BLaER1 (cell line): ENCODE measurements at regions not wholly inside any gene's neighbourhood (a gene's known extent, or its start where the extent isn't known, plus 50 kb on each side); places are given as distances from the start of the nearest gene placed in this dataset.

ENCODE experiments used
- H3K27ac ChIP-seq: shearing (Covaris generic); formaldehyde crosslinking; 2 replicates; pipeline ENCODE4 v1.8.1; 2022
- H3K27me3 ChIP-seq: shearing (Covaris generic); formaldehyde crosslinking; 2 replicates; pipeline ENCODE4 v1.8.1; 2022
- H3K36me3 ChIP-seq: shearing (Covaris generic); formaldehyde crosslinking; 2 replicates; pipeline ENCODE4 v1.8.1; 2022
- H3K4me1 ChIP-seq: shearing (Covaris generic); formaldehyde crosslinking; 2 replicates; pipeline ENCODE4 v1.8.1; 2022
- H3K4me2 ChIP-seq: shearing (Covaris generic); formaldehyde crosslinking; 2 replicates; pipeline ENCODE4 v1.8.1; 2022
- H3K4me3 ChIP-seq: shearing (Covaris generic); formaldehyde crosslinking; 2 replicates; pipeline ENCODE4 v1.8.1; 2022
- H3K9ac ChIP-seq: shearing (Covaris generic); formaldehyde crosslinking; 2 replicates; pipeline ENCODE4 v1.8.1; 2022
- H3K9me3 ChIP-seq: shearing (Covaris generic); formaldehyde crosslinking; 2 replicates; pipeline ENCODE4 v1.8.1; 2022
- H4K20me1 ChIP-seq: shearing (Covaris generic); formaldehyde crosslinking; 2 replicates; pipeline ENCODE4 v1.8.1; 2022
- Cebpa-rat ChIP-seq: shearing (Covaris generic); IDR thresholded peaks from 2 replicates; pipeline ENCODE4 v1.8.1; 2022

- H3K4me3 ChIP-seq: no peak overlapping the region
- peak overlapping the region; percentile 50; the same call in 1 of the 2 replicates for H3K9ac ChIP-seq
- no peaks in the 10 kb centered on the region for H3K27me3 ChIP-seq
- H3K36me3 ChIP-seq: no peaks in the 10 kb centered on the region
- H3K4me2 ChIP-seq: peak overlapping the region; percentile 74
- H3K9me3 ChIP-seq: peaks cover 7% of the 10 kb centered on the region; the same call in 1 of the 2 replicates
- peak overlapping the region; percentile 89 for H3K27ac ChIP-seq
- no peak for TF ChIP-seq Cebpa-rat
- H4K20me1 ChIP-seq: no peaks in the 10 kb centered on the region
- H3K4me1 ChIP-seq: peaks cover 16% of the 10 kb centered on the region
These were observed 151.1 kb downstream of the CXCL12 start for GRCh38 chr10:44233561-44234482.

GRCh38 chr10:44217274-44217820 lies 167.6 kb downstream of the CXCL12 start:
- H3K27ac ChIP-seq: no peak overlapping the region
- H4K20me1 ChIP-seq: no peaks in the 10 kb centered on the region
- H3K9me3 ChIP-seq: peaks cover 34% of the 10 kb centered on the region
- H3K4me2 ChIP-seq: no peak overlapping the region
- H3K9ac ChIP-seq: no peak overlapping the region
- no peaks in the 10 kb centered on the region for H3K4me1 ChIP-seq
- TF ChIP-seq Cebpa-rat: no peak
- no peaks in the 10 kb centered on the region for H3K27me3 ChIP-seq
- no peak overlapping the region for H3K4me3 ChIP-seq
- no peaks in the 10 kb centered on the region for H3K36me3 ChIP-seq

DNA sequence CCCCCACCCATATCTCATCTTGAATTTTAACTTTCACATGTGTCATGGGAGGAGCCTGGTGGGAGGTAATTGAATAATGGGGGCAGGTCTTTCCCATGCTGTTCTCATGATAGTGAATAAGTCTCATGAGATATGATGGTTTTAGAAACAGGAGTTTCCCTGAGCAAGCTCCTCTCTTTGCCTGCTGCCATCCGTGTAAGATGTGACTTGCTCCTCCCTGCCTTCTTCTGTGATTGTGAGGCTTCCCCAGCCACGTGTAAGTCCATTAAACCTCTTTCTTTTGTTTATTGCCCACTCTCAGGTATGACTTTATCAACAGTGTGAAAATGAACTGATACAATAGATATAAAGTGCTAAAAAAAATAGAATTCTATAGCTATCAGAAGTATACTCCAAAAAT lies 168.8 kb downstream of the CXCL12 start:
- no peak for TF ChIP-seq Cebpa-rat
- no peaks in the 10 kb centered on the region for H3K27me3 ChIP-seq

GRCh38 chr10:44209811-44210210 lies 175.1 kb downstream of the CXCL12 start:
- no peaks in the 10 kb centered on the region for H4K20me1 ChIP-seq
- H3K27ac ChIP-seq: no peak overlapping the region
- no peak overlapping the region for H3K4me3 ChIP-seq
- H3K36me3 ChIP-seq: no peaks in the 10 kb centered on the region
- H3K27me3 ChIP-seq: no peaks in the 10 kb centered on the region
- H3K9me3 ChIP-seq: peaks cover 14% of the 10 kb centered on the region
- no peaks in the 10 kb centered on the region for H3K4me1 ChIP-seq
- no peak overlapping the region for H3K4me2 ChIP-seq
- no peak for TF ChIP-seq Cebpa-rat
- H3K9ac ChIP-seq: no peak overlapping the region

More for the DNA sequence above, 168.8 kb downstream of the CXCL12 start:
- Histone ChIP-seq H3K27ac (no peak overlapping the region), H3K9ac (no peak overlapping the region), H3K4me3 (no peak overlapping the region), H3K4me1 (no peaks in the 10 kb centered on the region), H3K36me3 (no peaks in the 10 kb centered on the region), H4K20me1 (no peaks in the 10 kb centered on the region), H3K9me3 (peaks cover 34% of the 10 kb centered on the region), H3K4me2 (no peak overlapping the region)

GRCh38 chr10:44207160-44207559 lies 177.7 kb downstream of the CXCL12 start:
- no peaks in the 10 kb centered on the region for H3K27me3 ChIP-seq
- no peak overlapping the region for H3K4me2 ChIP-seq
- no peaks in the 10 kb centered on the region for H3K36me3 ChIP-seq
- no peak overlapping the region for H3K27ac ChIP-seq
- TF ChIP-seq Cebpa-rat: no peak
- peaks cover 2% of the 10 kb centered on the region; the same call in 1 of the 2 replicates for H3K9me3 ChIP-seq
- no peaks in the 10 kb centered on the region for H3K4me1 ChIP-seq
- no peaks in the 10 kb centered on the region for H4K20me1 ChIP-seq
- H3K4me3 ChIP-seq: no peak overlapping the region
- no peak overlapping the region for H3K9ac ChIP-seq

DNA sequence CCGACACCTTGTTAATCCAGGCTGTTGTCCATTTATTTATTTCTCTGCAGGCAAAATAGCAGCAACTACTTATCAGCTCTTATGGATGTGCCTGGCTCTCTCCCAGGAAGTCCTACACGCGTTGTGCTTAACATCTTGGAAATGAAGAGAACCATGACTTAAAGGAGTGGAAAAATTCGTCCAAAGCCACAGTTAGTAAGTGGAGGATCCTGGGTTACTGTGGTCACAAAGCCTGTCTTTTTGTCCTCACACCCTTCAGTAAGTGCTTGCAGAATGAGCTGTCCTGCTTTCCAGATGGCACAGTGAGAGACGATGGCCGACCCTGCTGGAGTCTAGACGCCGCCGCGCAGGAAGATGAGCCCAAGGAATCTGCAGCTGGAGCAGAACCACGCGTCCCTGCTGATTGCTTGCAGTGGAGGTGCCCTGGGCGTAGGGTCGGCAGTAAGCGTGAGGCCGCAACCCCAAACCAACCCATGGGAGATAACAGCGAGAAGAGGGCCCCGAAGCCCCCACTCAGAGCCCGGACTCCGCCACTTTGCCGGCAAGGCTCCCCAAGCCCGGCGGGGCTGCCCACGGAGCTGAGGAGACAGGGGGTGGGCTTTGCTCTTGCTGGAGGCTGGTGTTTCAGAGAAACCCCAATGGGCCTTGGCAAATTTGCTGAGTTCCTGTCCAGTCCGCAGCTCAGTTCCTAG lies 178.6 kb downstream of the CXCL12 start:
- no peaks in the 10 kb centered on the region for H3K4me1 ChIP-seq
- H4K20me1 ChIP-seq: no peaks in the 10 kb centered on the region
- no peak overlapping the region for H3K4me2 ChIP-seq
- no peak overlapping the region for H3K27ac ChIP-seq
- TF ChIP-seq Cebpa-rat: no peak
- H3K9ac ChIP-seq: no peak overlapping the region
- H3K36me3 ChIP-seq: no peaks in the 10 kb centered on the region
- no peaks in the 10 kb centered on the region for H3K27me3 ChIP-seq
- H3K9me3 ChIP-seq: peaks cover 4% of the 10 kb centered on the region; the same call in 1 of the 2 replicates
- no peak overlapping the region for H3K4me3 ChIP-seq

DNA sequence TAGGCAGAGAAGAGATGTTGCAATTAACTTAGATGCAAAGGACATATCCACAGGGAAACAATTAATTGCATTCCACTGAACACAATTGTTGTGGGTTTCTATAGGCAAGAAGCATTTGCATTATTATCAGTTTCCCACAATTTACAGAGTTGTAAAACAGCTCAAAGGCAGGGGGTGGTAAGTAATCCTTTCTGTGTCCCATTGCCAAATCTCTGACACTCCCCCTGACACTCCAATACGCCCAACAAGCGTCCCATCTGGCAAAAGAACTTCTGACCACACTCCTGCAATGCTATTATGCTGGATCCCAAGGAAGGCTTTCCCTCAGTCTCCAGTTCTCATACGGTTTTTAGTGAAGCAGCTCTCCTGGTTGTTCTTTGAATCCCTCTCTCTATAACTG lies 179.8 kb downstream of the CXCL12 start:
- H3K4me3 ChIP-seq: no peak overlapping the region
- no peak for TF ChIP-seq Cebpa-rat
- H3K9me3 ChIP-seq: peaks cover 4% of the 10 kb centered on the region; the same call in 1 of the 2 replicates
- no peaks in the 10 kb centered on the region for H3K36me3 ChIP-seq
- H3K9ac ChIP-seq: no peak overlapping the region
- H3K4me2 ChIP-seq: no peak overlapping the region
- H4K20me1 ChIP-seq: no peaks in the 10 kb centered on the region
- no peaks in the 10 kb centered on the region for H3K27me3 ChIP-seq
- H3K4me1 ChIP-seq: no peaks in the 10 kb centered on the region
- H3K27ac ChIP-seq: no peak overlapping the region

DNA sequence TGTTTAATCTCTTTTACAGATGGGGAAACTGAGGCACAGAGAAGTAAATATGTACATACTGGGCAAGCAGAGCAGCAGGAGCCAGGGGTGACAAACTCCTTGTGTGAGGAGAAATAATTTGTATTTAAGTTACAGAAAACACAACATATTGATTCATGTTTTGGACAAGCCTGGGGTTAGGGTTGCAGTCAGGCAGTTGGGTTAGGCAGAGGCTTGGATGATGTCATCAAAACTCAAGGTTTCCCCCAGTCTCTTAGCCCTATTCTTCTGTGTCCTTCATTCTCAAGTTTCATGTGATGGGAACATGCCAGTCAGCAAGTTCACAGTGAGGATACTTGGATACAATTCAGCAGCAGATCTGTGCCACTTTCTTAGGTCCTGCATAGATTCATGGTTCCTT lies 181.4 kb downstream of the CXCL12 start:
- Histone ChIP-seq H3K4me2 (no peak overlapping the region), H3K4me1 (no peaks in the 10 kb centered on the region), H3K9ac (no peak overlapping the region), H3K9me3 (peaks cover 4% of the 10 kb centered on the region; the same call in 1 of the 2 replicates), H3K4me3 (no peak overlapping the region), H3K36me3 (no peaks in the 10 kb centered on the region), H4K20me1 (no peaks in the 10 kb centered on the region), H3K27me3 (no peaks in the 10 kb centered on the region), H3K27ac (no peak overlapping the region)
- no peak for TF ChIP-seq Cebpa-rat

DNA sequence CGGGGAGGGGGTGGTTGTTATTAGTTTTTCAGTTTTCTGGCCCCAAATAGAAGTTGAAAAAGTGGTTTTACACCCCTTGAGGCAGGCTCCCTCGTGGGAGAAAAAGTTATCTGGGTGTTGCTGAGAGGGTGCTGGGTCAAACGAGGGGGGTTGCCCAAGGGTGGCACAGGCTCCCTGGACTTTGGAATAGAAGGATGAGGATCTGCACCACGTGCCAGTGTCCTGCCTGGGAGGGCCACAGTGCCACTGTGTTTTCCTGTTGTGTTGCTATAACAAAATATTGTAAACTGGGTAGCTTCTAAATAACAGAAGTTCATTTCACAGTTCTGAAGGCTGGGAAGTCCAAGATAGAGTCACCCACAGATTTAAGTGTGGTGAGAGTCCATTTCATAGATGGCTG lies 181.9 kb downstream of the CXCL12 start:
- no peak overlapping the region for H3K9ac ChIP-seq
- H3K27me3 ChIP-seq: no peaks in the 10 kb centered on the region
- H3K4me1 ChIP-seq: no peaks in the 10 kb centered on the region
- H4K20me1 ChIP-seq: no peaks in the 10 kb centered on the region
- no peak overlapping the region for H3K4me3 ChIP-seq
- H3K9me3 ChIP-seq: peaks cover 4% of the 10 kb centered on the region; the same call in 1 of the 2 replicates
- no peaks in the 10 kb centered on the region for H3K36me3 ChIP-seq
- H3K27ac ChIP-seq: no peak overlapping the region
- TF ChIP-seq Cebpa-rat: no peak
- no peak overlapping the region for H3K4me2 ChIP-seq

DNA sequence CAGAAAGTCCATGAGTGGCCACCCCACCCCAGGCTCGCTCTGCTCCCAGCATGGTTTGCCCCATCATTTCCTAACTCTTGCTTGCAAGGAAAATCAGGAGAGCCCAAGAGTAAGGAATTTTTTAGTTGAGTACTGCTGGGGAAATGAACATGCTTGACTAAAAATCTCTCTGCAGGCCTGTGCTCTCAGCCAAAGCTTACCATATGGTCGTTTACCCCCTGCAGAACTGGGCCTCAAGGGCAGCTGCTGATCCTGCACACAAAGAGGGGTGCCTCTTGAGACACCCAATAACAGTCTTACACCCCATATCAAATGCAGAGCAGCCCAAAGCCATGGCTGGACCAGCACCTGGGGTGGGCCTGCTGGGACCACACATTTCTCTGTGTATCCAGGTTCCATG lies 183.2 kb downstream of the CXCL12 start:
- no peak overlapping the region for H3K4me2 ChIP-seq
- no peak overlapping the region for H3K9ac ChIP-seq
- no peaks in the 10 kb centered on the region for H3K4me1 ChIP-seq
- no peak overlapping the region for H3K27ac ChIP-seq
- TF ChIP-seq Cebpa-rat: no peak
- H3K27me3 ChIP-seq: no peaks in the 10 kb centered on the region
- no peaks in the 10 kb centered on the region for H4K20me1 ChIP-seq
- no peaks in the 10 kb centered on the region for H3K36me3 ChIP-seq
- no peak overlapping the region for H3K4me3 ChIP-seq
- H3K9me3 ChIP-seq: peaks cover 4% of the 10 kb centered on the region; the same call in 1 of the 2 replicates
